GM12872 (cell line): ENCODE measurements at regions not wholly inside any gene's neighbourhood (a gene's known extent, or its start where the extent isn't known, plus 50 kb on each side); places are given as distances from the start of the nearest gene placed in this dataset.

Experiments used
- TF ChIP-seq, protein P1 (sequence below): IDR thresholded peaks from 3 replicates; pipeline ENCODE4 v1.5.1; 2011; ENCODE audit warnings: low read depth, mild to moderate bottlenecking, low read length, moderate library complexity; ENCODE audit not compliant: insufficient read depth

DNA sequence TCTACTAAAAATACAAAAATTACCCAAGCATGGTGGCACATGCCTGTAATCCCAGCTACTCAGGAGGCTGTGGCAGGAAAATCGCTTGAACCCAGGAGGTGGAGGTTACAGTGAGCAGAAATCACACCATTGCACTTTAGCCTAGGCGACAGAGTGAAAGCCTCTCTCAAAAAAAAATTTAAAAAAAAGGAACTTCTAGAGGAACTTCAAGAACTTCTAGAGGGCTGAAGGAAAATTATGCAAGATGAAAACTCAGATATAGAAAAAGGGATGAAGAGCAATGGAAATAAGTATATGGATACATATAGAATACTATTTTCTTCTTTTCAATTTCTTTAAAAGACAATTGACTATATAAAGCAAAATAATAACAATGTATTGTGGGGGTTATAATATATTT, 51.2 kb upstream of the PRR5 start:
- TF ChIP-seq, protein P1, sequence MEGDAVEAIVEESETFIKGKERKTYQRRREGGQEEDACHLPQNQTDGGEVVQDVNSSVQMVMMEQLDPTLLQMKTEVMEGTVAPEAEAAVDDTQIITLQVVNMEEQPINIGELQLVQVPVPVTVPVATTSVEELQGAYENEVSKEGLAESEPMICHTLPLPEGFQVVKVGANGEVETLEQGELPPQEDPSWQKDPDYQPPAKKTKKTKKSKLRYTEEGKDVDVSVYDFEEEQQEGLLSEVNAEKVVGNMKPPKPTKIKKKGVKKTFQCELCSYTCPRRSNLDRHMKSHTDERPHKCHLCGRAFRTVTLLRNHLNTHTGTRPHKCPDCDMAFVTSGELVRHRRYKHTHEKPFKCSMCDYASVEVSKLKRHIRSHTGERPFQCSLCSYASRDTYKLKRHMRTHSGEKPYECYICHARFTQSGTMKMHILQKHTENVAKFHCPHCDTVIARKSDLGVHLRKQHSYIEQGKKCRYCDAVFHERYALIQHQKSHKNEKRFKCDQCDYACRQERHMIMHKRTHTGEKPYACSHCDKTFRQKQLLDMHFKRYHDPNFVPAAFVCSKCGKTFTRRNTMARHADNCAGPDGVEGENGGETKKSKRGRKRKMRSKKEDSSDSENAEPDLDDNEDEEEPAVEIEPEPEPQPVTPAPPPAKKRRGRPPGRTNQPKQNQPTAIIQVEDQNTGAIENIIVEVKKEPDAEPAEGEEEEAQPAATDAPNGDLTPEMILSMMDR: no peak

DNA sequence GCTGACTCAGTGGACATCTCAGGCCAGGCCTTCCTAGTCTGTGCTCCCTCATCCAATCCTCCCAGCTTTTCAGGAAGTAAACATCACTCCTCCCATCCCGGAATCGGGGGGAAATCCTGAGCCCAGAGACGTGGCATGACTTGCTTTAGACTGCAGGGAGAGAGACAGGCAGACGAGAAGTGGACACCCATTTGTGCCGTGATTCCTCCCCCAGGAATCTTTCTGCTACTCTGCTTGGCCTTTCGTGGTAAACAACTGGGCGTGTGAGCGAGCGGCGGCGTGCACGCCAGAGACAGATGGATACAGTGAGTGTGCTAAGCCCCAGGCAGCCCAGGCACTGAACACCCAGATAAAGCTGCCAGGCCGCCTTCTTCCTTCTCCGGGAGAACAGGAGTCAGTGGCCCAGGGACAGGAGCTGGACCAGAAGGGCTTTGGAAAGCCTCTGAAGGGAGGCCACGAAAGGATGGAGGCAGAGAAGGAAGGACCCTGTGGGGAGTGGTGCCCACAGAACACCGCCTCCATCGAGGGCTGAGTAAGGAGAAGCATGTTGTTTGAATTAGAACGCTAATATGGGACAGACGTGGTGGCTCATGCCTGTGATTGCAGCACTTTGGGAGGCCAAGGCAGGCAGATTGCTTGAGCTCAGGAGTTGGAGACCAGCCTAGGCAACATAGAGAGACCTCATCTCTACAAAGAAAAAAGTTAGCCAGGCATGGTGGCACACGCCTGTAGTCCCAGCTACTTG, 53.0 kb upstream of the PRR5 start:
- TF ChIP-seq, protein P1: no peak

DNA sequence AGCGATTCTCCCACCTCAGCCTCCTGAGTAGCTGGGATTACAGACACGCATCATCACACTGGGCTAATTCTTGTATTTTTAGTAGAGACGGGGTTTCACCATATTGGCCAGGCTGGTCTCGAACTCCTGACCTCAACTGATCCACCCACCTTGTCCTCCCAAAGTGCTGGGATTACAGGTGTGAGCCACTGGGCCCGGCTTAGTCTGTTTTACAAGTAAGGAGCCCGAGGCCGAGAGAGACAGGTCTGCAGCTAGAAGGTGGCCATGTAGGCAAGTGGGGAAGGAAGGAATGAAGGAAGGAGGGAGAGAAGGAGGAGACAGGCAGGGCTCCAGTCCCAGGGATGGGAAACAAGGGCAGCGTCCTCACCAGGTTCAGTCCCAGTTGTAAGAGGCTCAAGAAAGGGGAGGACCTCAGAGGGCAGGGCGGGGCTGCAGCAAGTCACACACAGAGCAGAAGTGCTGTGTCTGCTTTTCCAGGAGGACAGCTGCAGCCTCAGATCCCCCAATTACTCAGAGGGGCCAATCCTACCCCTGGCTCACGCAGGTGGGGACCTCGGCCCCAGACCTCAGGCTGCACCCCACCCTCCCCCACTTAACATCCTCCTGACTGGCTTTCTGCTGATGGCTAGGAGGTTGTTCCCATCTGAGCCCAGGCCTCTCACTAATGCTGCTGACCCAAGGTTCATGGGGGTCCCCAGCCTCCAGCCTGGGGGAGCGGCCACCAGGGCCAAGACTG, 53.8 kb upstream of the PRR5 start:
- TF ChIP-seq, protein P1: no peak

DNA sequence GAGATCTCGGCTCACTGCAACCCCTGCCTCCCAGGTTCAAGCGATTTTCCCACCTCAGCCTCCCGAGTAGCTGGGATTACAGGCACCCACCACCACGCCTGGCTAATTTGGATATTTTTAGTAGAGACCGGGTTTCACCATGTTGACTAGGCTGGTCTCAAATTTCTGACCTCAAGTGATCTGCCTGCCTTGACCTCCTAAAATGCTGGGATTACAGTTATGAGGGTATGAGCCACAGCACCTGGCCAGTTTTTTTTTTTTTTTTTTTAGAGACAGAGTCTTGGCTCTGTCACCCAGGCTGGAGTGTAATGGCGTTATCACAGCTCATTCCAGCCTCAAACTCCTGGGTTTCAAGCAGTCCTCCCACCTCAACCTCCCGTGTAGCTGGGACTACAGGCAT, 54.9 kb upstream of the PRR5 start:
- TF ChIP-seq, protein P1: no peak

DNA sequence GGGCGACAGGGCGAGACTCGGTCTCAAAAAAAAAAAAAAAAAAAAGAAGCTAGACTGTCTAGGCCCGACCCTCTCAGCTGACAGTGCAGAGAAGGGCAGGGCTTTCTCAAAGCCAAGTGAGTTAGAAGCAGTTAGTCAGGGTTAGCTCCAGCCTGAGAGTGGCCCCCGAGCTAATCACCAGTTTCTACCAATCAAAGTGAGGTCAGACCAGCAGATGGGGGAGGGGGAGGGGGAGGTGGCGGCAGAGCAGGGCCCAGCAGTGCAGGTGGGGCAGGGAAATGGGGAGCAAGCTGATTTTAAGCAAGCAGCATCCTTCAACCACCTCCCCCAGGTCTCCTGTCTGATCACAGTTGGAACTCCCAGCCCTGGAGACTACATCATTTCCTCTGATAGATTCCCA, 55.3 kb upstream of the PRR5 start:
- TF ChIP-seq, protein P1: no peak

DNA sequence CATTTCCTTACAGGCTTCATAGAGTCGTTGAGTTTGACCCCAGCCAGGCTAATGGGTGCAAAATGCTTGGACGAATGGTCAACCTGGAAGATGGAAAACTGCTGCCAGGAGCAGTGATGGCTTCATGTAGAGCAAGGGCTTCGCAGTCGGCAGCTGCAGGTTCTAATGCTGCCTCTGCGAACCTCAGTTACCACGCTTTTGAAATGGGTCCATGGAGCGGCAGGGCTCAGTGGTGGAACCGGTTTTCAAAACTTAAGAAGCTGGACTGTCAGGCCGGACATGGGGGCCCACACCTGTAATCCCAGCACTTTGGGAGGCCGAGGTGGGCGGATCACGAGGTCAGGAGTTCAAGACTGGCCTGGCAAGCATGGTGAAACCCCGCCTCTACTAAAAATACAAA, 55.9 kb upstream of the PRR5 start:
- TF ChIP-seq, protein P1: no peak

DNA sequence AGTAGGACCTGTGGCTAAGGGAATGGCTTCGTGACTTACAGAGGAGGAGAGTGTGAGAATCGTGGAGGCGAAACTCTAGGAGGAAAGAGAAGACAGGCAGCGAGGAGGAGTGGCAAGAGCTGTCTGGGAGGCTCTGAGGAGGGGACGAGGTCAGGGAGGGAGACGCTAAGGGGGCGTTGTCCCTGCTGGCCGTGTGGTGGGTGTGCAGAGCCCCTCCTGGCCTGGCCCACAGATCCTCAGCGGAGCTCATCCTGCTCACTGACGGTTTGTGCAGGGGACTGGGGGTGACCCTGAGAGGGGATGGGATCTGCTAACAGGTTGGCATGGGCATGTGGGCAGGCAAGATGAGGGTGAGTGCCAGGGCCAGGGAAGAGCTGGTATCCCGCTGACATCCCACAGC, 56.5 kb upstream of the PRR5 start:
- TF ChIP-seq, protein P1: no peak
